Middle frontal gyrus (tissue), 1 donor: ENCODE measurements at regions not wholly inside any gene's neighbourhood (a gene's known extent, or its start where the extent isn't known, plus 50 kb on each side); places are given as distances from the start of the nearest gene placed in this dataset.
"Not testable (repeated sequence)": the region's sequence is repeated elsewhere in the genome, so short reads cannot be mapped to it uniquely, and the experiment has no call there.

ENCODE experiments used
- DNase-seq: peaks from one replicate; pipeline ENCODE4 v3.0.0-alpha.2; 2015; ENCODE audit warnings: low spot score; ENCODE audit errors: extremely low spot score

DNA sequence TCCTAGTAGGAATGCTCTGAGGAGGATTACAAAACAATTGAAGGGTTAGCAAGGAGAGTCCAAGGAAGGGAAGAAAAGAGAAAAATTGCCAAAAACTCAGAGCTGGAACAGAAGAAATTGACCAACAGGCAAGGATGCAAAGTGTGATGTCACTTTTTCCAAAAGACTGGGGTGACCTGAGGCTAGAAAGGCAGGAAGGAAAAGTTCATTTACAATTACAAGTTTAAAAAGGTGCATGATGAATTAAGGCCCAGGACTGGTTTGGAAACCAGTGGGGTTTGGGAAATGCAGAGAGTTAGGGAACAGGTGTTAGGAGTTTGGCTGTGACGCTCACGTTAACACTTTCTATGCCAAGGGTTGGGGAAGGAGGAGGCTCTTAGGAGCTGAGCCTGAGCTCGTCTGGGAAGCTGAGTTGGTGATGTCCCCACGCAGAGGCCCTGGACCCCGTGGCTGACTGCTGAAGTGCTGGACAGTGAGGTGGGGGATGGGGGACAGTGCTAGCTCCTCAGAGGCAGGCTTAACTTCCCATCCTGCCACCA is 92.6 kb upstream of the PODXL start:
- no peak for DNase-seq

DNA sequence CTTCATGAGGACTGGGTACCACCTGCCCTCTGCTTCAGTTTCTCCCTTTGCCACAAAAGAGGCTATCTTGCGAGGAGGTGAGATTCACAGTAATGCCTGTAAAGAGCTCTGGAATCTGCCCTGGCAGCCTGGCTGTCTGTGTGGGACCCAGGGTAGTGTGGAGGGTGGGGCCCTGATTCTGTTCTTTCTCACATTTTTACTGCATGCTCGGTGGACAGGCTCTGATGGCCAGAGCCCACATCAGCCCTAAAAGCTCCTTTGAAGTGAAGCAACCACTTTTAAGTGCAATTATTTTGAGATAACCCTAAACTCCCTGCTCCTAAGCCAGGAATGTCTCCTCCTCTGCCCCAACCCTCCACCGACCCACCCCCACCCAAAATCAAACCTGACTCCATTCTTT is 92.1 kb upstream of the PODXL start:
- DNase-seq, result no peak

DNA sequence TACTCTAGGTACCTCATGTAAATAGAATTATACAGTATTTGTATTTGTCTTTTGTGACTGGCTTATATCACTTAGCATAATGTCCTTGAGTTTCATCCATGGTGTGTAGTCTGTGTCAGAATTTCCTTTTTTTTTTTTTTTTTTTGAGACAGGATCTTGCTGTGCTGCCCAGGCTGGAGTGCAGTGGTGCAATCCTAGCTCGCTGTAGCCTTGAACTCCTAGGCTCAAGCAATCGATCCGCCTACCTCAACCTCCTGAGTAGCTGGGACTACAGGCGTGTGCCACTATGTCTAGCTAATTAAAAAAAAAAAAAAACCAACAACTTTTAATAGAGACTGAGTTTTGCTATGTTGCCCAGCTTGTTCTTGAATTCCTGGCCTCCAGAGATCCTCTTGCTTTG is 89.8 kb upstream of the PODXL start:
- no peak for DNase-seq

DNA sequence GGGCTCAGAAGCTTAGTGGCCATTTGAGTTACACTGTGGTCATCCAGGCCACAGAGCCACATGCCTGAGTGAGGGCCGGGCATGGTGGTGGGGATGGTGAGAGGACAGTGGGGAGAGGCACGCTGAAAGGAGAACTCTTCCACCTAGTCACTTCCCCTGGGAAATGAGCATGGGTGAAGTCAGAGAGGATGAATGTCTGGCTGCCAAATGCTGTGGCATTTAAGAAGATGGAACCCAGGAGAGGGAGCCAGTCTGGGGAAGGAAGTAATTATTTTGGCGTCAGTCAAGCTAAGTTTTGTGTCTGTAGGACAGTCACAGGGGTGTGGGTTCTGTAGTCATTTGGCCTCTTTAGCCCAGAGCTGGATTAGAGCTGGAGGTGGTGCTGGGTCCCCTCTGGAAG is 86.0 kb upstream of the PODXL start:
- DNase-seq, result no peak

DNA sequence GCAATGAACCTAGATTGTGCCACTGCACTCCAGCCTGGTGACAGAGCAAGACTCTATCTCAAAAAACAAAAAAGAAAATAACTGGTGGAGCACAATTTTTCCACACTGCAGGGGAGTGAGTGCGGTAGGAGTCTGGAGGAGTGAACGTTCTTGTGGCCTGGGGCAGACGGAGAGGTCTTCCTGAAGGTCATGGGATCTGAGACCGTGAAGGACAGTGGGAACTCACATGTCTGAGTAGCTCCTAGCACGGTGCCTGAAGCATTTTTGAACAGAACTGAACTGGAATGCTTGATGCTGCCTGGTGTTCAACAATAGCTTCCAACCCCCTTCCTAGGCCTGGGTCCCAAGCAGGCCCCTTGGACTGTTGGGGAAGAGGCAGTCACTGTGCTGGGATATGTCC is 84.3 kb upstream of the PODXL start:
- no peak for DNase-seq

DNA sequence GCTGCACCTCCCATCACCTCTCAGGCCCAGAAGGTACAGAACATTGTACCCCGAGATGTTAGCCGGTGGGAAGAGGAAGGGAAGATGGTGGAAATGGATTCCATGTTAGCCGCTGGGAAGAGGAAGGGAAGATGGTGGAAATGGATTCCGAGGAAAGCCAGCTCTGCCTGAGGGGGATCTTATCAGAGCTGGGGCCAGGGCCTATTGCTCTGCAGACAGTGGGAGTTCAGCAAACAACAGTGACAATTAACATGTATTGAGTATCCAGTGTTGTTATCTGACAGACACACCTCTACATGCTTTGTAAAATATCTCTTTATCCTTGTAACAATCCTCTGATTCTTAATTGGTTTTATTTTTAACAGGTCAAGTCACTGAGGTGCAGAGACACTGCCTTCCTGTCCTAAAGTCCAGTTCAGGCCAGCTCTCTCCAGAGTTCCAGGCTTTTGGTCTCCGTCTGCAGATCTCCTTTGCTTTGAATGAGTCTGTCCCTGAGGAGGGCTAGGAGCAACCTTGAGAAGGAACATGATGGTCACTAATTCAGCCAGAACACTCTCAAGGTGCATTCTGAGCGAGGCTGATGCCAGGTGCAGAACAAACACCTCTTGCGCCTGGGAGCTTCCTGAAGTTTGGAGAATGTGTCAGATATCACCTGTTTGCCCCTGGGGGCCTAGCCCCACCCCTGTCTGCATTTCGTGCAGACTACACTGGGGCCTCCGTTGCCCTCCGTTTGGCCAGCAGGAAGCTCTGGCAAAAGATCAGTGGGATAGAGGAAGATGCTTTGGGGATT is 82.4 kb upstream of the PODXL start:
- DNase-seq, result no peak

DNA sequence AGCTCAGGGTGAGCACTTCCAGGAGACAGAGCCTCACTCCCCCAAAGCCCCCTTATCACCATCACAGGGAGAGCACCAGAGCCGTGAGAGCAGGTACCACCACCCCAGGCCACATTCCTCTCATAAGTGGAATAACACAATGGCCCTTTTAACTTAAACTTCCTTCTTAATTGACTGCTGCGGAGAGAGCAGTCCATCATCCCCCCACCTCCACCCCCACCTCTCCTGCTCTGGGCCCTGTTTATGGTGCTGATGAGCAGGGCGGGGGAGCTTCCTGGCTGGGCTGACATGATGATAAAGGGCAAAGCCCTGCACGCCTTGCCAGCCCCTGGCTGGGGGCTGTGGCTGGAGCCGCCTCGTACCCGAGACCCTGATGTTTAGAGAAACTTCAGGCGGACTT is 81.4 kb upstream of the PODXL start:
- DNase-seq, result no peak

DNA sequence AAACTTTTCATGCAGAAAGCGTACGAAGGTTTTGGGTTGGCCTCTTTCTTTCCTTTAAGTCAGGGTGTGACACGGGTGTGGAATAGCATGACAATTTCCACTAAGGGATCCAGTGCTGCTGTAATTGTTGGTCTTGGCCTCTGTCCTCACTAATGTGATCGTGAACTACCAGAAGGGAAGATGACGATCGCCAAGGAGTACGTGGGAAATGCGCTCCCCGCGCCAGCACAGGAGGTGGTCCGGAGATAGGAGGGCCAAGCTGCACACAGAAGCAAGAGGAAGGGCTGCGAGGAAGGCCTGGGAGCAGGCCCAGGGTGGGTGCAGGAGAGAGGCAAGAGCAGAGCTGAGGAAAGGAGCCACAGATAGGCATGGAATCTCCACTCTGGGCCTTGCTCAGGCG is 79.7 kb upstream of the PODXL start:
- DNase-seq, result no peak

DNA sequence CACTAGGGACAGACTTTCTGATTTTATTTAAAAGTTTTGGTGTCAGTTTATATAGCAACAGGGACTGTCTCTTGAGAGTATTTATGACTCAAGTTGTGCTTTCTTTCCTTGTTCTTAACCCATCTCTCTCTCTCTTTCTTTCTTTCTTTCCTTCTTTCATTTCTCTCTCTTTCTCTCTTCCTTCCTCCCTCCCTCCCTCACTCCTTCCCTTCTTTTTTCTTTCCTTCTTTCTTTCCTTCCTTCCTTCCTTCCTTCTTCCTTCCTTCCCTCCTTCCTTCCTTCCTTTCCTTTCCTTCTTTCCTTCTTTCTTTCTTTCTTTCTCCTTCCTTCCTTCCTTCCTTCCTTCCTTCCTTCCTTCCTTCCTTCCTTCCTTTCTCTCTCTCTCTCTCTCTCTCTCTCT is 77.8 kb upstream of the PODXL start:
- DNase-seq, result not testable (repeated sequence)

DNA sequence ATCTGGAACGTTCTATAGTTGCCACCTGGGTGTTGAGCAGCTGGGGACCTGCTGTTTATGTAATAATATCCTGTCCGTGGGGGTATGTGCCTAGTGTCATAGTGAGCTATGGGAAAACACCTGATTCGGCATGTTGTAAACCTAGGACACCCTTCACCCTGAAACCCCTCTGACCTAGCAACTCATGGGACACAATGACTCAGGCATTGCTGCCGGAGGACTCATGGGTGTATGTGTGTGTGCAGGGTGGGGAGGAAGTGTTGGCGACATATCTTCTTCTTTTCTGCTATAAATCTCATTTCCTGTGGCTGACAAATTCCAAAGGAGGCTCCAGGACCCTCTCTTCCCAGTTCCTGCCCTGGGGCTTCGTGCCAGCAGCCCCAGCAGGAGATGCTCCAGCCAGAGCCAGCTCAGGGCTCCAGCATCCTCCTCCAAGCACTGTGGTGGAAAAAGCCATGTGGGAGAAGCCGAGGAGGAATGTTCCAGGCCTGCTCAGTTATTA is 77.0 kb upstream of the PODXL start:
- DNase-seq, result no peak

DNA sequence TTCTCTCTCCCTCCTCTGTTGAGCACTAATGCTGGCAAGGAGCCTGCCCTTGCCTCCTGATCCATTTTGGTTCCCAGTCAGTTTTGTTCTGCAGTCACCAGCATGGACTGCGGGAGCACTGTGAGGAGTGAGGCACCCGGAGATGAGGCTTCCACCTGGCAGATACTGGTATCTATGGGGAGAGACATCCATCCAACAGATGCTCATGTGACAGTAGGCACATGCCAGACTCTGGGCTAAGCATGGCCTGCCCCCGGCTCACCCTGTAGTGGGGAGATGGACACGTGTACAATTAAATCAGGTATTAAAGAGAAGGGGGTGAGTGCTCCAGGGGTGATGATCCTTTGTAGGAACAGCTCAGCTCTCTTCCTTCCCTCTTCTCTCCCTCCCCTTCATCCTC is 74.0 kb upstream of the PODXL start:
- DNase-seq, result no peak

DNA sequence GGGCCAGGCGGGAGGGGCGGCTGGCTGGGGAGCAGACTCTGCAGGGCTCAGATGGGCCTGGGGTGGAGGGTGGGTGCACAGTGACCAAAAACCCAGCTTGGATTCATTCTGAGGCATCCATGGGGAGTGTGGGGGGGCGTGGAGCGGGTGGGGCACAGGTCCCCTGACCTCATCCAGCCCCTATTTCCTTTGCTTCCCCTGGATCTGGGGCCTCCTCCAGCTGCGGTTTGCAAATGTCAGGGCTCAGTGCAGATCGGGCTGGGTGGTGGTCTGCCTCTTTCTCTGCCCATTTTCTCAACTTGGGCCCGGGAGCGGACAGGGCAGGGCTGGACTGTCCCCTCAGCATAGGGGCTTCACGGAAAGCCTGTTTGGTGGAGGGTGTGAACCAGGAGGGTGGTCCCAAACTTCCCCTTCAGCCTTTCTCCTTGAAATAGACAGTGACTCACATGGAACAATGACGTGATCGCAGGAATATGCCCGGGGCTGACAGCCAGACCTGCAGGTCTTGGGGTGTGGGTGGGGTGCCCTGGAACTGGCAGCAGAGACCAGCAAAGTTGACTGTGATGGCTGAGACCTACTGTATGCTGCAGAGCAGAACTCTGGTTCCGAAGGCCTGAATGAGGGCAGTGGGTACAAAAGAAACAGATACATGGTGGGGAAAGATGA is 72.9 kb upstream of the PODXL start:
- no peak for DNase-seq

DNA sequence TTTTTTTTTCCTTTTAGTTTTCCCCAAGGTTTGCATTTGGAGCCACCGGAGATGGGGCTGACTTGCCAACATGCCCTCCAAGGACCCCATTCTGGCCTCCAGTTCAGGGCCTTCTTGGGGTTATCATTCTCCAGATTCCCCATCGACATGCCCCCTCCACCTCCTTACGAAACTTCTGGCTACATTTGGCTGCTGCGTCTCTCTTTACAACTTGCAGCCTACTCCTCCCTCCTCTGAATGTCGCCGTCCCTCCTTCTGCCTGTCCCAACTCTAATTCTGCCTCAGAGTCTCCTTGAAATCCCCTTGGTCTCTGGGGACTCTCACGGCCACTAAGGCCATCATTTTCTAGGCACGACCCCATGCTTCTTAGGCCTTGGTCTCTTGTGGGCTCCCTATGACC is 72.2 kb upstream of the PODXL start:
- DNase-seq, result no peak

DNA sequence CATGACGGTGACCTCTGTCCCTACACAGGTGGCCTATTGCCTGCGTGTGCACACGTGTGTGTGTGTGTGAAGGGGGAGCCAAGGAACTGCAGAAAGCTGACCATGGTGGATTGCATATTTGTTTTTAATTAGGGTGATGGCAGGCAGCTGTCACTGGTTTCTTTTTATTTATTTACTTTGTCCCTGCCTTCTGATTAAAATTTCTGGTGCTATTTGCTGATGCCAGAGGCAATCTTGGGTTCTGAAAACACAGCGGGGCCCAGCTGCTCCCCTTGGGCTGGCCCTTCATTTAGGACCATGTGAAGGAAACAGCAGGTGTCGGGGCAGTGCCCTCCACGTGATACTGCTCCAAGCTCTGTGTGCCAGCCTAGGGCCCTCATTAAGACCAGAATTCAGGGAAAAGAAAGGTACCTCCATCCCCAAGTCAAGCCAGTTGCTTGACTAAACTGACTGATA is 71.3 kb upstream of the PODXL start:
- no peak for DNase-seq

DNA sequence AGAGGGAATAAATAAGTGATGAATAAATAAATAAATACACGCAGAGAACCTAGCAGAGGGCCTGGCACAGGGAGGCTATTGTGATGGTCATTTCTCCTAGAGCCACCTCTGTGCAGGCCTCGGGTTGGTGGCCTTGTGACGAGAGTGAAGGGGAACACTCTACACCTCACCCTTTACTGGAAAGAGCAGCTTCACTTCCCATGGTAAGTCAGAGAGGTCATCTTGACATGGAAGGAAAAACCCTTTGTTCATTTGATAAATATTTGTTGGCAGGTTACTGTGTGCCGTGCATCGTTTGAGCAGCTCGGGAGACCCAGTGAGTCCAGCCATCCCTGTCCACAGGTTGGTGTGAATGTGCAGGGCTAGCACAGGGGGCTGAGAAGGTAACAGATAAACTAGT is 70.2 kb upstream of the PODXL start:
- DNase-seq, result no peak

DNA sequence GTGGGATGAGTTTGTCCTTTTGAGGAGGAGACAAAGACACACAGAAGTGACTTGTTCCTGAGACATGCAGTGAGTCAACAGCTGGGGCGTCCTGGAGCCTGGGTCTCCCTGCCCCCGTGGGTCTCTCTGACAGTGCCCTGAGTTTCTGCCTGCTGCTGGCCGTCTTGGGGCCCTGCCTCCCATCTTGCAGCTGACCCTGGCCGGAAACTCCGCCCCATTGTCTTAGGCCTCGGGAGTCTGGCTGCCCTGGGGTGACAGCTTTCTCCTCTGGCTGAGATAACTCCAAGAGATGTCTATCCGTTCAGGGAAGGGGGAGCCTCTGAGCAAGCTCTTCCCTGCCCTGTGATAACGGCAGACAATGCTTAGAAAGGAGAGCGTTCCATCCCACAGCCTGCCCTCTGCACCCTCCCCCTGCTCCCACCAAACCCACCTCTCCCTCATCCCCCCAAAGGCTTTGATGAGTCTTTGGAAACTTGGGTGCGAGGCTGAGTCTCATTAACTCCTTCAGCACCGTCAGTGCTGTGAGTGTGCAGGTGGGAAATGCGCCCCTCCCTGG is 69.5 kb upstream of the PODXL start:
- no peak for DNase-seq

DNA sequence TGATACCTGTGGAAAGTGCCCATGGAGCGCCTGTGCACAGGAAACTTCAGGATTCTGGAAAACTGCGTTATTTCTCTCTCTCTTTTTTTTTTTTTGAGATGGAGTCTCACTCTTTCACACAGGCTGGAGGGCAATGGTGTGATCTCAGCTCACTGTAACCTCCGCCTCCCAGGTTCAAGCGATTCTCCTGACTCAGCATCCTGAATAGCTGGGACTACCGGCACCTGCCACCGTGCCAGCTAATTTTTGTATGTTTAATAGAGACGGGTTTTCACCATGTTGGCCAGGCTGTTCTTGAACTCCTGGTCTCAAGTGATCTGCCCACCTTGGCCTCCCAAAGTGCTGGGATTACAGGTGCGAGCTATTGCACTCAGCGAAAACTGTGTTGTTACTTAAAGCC is 68.9 kb upstream of the PODXL start:
- not testable (repeated sequence) for DNase-seq

DNA sequence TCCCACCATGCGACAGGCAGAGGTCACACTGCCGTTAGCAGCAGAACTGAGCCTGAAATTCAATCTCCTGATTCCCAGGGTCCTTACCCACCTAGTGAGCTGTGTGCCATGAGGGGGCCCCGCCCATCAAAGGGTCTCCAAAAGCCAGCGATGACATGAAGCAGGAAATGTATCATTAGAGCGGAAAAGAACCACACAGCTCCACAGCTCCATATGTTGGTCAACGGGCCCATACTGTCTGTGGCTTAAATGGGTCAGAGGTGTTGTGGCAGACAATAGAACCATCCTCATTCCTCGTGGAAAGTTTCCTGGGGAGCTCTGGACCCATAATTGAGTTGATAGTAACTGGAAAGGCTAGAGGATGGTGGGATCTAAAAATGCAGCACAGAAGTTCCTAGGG is 68.1 kb upstream of the PODXL start:
- DNase-seq, result no peak

DNA sequence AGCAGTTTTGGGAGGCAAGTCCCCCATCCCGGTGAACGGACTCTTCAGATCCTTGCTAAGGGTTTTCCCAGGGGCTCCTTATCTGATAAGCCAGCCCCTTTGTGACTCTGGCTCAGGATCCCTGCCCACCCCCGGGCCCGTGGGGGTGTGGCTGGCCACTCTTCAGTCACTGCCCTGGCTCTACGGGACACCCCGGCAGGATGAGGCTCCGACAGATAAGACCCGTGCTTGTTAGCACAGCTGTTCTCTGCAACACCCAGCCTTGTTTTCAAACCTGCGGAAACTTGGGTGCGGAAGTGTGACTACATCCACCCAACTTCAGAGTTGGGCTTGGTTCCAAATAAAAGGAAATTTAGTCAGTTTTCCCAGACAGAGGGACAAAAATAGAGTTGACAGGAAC is 66.7 kb upstream of the PODXL start:
- DNase-seq, result no peak

DNA sequence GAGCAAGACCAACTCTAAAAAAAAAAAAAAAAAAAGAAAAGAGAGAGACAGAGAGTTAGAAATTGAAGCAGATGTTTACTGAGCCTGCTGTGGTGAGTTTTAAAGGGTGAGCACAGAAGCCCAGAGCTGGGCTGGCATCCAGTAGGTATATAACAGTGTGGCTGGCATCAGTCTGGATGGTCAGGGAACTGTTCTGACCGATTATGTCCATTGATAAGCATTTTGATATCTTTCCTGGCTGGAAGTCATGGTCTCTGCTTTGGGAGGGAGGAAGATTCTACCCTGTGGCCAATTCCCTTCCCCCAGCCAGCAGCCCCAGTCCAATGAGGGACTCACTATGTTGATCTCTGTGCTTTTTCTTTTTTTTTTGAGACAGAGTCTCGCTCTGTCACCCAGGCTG is 65.2 kb upstream of the PODXL start:
- DNase-seq, result no peak

DNA sequence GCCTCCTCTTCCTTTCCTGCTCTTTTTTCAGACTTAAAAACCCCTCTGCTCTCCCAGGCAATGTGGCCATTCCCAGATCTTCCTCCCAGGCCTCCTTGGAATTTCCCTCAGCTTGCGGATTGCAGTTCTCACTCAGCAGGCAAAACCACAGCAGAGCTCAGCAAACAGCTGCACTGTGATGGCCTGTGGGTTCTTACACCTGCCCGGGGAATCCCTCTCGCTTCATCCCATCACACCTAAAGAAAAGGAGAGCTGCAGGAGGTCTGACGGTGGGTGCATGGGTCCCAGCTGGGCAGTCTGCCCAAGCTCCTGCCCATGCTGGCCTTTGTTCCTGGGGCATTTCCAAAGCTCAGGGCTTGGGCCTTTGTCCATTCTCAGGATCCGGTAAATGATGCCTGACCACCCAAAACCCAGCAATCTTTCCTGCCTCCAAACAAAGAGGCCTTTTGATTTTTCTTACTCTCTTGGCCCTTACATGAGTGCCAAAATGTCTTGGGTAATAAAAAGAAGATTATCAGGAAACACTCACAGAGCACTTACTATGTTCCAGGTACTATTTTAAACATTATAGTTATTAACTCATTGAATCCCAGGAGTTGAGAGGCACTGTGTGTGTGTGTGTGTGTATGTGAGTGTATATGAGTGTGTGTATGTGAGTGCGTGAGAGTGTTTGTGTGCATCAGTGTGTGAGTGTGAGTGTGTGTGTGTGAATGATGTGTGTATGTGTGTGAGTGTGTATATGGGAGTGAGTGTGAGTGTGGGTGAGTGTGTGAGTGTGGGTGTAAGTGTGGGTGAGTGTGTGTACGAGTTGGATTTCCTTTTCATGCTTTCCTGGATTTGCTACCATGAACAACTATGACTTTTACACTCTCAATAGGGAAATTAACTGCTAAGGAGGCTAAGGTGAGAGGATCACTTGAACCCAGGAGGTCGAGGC is 64.5 kb upstream of the PODXL start:
- DNase-seq, result no peak
